Keratinocyte (primary cell): ENCODE measurements at regions not wholly inside any gene's neighbourhood (a gene's known extent, or its start where the extent isn't known, plus 50 kb on each side); places are given as distances from the start of the nearest gene placed in this dataset.

Source experiments
- DNase-seq: peaks from one replicate; pipeline ENCODE4 v3.0.0-alpha.2; 2011; ENCODE audit warnings: low read depth, missing footprints, low spot score
- FAIRE-seq: peaks from 2 replicates; lab custom pipeline; 2011; peaks lifted over from hg19 to GRCh38; lab: Jason Lieb, UNC
- H2AFZ ChIP-seq: 2 replicates; pipeline ENCODE4 v1.6.0; 2012; ENCODE audit warnings: low read length, control low read depth, inconsistent platforms; ENCODE audit not compliant: control insufficient read depth
- H3K27ac ChIP-seq: 2 replicates; pipeline ENCODE4 v1.5.1; 2011; ENCODE audit warnings: low read length; ENCODE audit not compliant: control insufficient read depth, insufficient read depth
- H3K27me3 ChIP-seq: 3 replicates; pipeline ENCODE4 v1.6.0; 2011; ENCODE audit warnings: low read length; ENCODE audit not compliant: control insufficient read depth, insufficient read depth; ENCODE audit errors: extremely low read depth
- H3K36me3 ChIP-seq, 2 experiments: 2 replicates in 1 of 2; 3 replicates in 1 of 2; pipeline ENCODE4 v1.5.1; 2011; ENCODE audit warnings: low read length in 2 of 2, mild to moderate bottlenecking in 1 of 2; ENCODE audit not compliant: control insufficient read depth in 2 of 2, insufficient read depth in 2 of 2; ENCODE audit errors: extremely low read depth in 1 of 2
- H3K4me1 ChIP-seq: 3 replicates; pipeline ENCODE4 v1.5.1; 2011; ENCODE audit warnings: low read length; ENCODE audit not compliant: control insufficient read depth, insufficient read depth; ENCODE audit errors: extremely low read depth
- H3K4me2 ChIP-seq: 3 replicates; pipeline ENCODE4 v1.6.0; 2011; ENCODE audit warnings: low read depth, low read length; ENCODE audit not compliant: control insufficient read depth, insufficient read depth; ENCODE audit errors: extremely low read depth
- H3K4me3 ChIP-seq, 3 experiments: fragments of 200-600 bp in 1 of 3; sonication (generic) in 1 of 3; 2 replicates in 2 of 3; 3 replicates in 1 of 3; pipeline ENCODE4 v1.5.1; 2011 to 2016; ENCODE audit warnings: low read length in 3 of 3, mild to moderate bottlenecking in 3 of 3, control low read depth in 2 of 3, inconsistent platforms in 1 of 3, low read depth in 1 of 3, mixed read lengths in 1 of 3, mixed run types in 1 of 3, moderate library complexity in 1 of 3; ENCODE audit not compliant: control insufficient read depth in 2 of 3, insufficient read depth in 2 of 3; ENCODE audit errors: extremely low read depth in 1 of 3
- H3K79me2 ChIP-seq: 2 replicates; pipeline ENCODE4 v1.6.0; 2012; ENCODE audit warnings: low read length; ENCODE audit not compliant: control insufficient read depth, insufficient read depth
- H3K9ac ChIP-seq: 3 replicates; pipeline ENCODE4 v1.6.0; 2011; ENCODE audit warnings: low read length; ENCODE audit not compliant: control insufficient read depth, insufficient read depth; ENCODE audit errors: extremely low read depth
- H3K9me1 ChIP-seq: 3 replicates; pipeline ENCODE4 v1.6.0; 2011; ENCODE audit warnings: low read length; ENCODE audit not compliant: control insufficient read depth, insufficient read depth; ENCODE audit errors: extremely low read depth
- H3K9me3 ChIP-seq: 2 replicates; pipeline ENCODE4 v1.5.1; 2012; ENCODE audit warnings: low read depth, low read length; ENCODE audit not compliant: control insufficient read depth
- H4K20me1 ChIP-seq: 3 replicates; pipeline ENCODE4 v1.6.0; 2011; ENCODE audit warnings: low read length; ENCODE audit not compliant: control insufficient read depth, insufficient read depth; ENCODE audit errors: extremely low read depth
- CTCF ChIP-seq, 3 experiments: IDR thresholded peaks in 1 of 3; conservative IDR thresholded peaks in 1 of 3; optimal IDR thresholded peaks in 1 of 3; 2 replicates in 2 of 3; 3 replicates in 1 of 3; pipeline versions ENCODE3 to v1.5.1; 2011; ENCODE audit warnings: low read length in 3 of 3, mild to moderate bottlenecking in 3 of 3, moderate library complexity in 2 of 3, control low read depth in 1 of 3, inconsistent platforms in 1 of 3; ENCODE audit not compliant: insufficient read depth in 2 of 3; ENCODE audit errors: extremely low read depth in 1 of 3
- EZH2 ChIP-seq: IDR thresholded peaks from one replicate; pipeline ENCODE4 v1.6.1; 2012; ENCODE audit warnings: inconsistent platforms, mild to moderate bottlenecking, low read length, moderate library complexity
- dilution Hi-C: fragments of 300-500 bp; cut with MboI; formaldehyde crosslinking; loops from one replicate; pipeline ENCODE4 v1.7.0; 2020; ENCODE audit warnings: low sequenced_read_pairs; ENCODE audit not compliant: extremely low pct_ligation_motif_present

GRCh38 chr2:88329815-88330603 is 122.5 kb downstream of the FOXI3 start:
- H3K4me2 ChIP-seq: no peak overlapping the region
- H3K79me2 ChIP-seq: no peaks in the 10 kb centered on the region
- H3K9ac ChIP-seq: no peak overlapping the region
- H3K27me3 ChIP-seq: no peaks in the 10 kb centered on the region
- H3K9me3 ChIP-seq: no peaks in the 10 kb centered on the region
- peaks cover 5% of the 10 kb centered on the region for H3K4me1 ChIP-seq
- H4K20me1 ChIP-seq: no peaks in the 10 kb centered on the region
- DNase-seq (peak; percentile 11), FAIRE-seq (peak; percentile 74)
- H3K9me1 ChIP-seq: no peaks in the 10 kb centered on the region
- dilution Hi-C loops: no loop called here
- no peak overlapping the region for H3K4me3 ChIP-seq
- no peak for TF ChIP-seq CTCF (optimal IDR thresholded peaks at IDR 0.05 in 1 of 3, IDR thresholded peaks at IDR 0.05 in 1 of 3, conservative IDR thresholded peaks at IDR 0.05 in 1 of 3; ENCODE audit: extremely low read depth in 1 of 3, insufficient read depth in 2 of 3, low read length in 3 of 3)
- no peak for TF ChIP-seq EZH2
- H2AFZ ChIP-seq: no peak overlapping the region
- no peaks in the 10 kb centered on the region for H3K36me3 ChIP-seq
- no peak overlapping the region for H3K27ac ChIP-seq

- Histone ChIP-seq H3K27me3 (no peaks in the 10 kb centered on the region), H3K4me3 (no peak overlapping the region), H3K4me1 (no peaks in the 10 kb centered on the region), H3K9me1 (no peaks in the 10 kb centered on the region), H3K79me2 (no peaks in the 10 kb centered on the region), H4K20me1 (no peaks in the 10 kb centered on the region), H3K9ac (no peak overlapping the region), H2AFZ (no peak overlapping the region), H3K9me3 (no peaks in the 10 kb centered on the region), H3K36me3 (no peaks in the 10 kb centered on the region), H3K4me2 (no peak overlapping the region), H3K27ac (no peak overlapping the region)
- FAIRE-seq (no peak), DNase-seq (no peak)
- TF ChIP-seq CTCF (optimal IDR thresholded peaks at IDR 0.05 in 1 of 3, IDR thresholded peaks at IDR 0.05 in 1 of 3, conservative IDR thresholded peaks at IDR 0.05 in 1 of 3; ENCODE audit: extremely low read depth in 1 of 3, insufficient read depth in 2 of 3, low read length in 3 of 3): no peak
- TF ChIP-seq EZH2: no peak
- dilution Hi-C loops: no loop called here
Measured at GRCh38 chr2:88321449-88322248, 130.8 kb downstream of the FOXI3 start.
